ENCODE measurements at regions not wholly inside any gene's neighbourhood (a gene's known extent, or its start where the extent isn't known, plus 50 kb on each side); places are given as distances from the start of the nearest gene placed in this dataset.

GRCh38 chr3:177995381-177996085, 540.7 kb upstream of the KCNMB2 start:
- TF ChIP-seq EP300 (conservative IDR thresholded peaks at IDR 0.05; ENCODE audit: poor library complexity, severe bottlenecking): no peak
- no peak for TF ChIP-seq REST (IDR thresholded peaks at IDR 0.05; ENCODE audit: borderline replicate concordance)
- TF ChIP-seq EZH2 (IDR thresholded peaks at IDR 0.05; ENCODE audit: borderline replicate concordance, insufficient read depth, low read length, poor library complexity, severe bottlenecking): no peak
- TF ChIP-seq MXI1 (conservative IDR thresholded peaks at IDR 0.05; ENCODE audit: poor library complexity, severe bottlenecking): no peak
- no peak for TF ChIP-seq SMC3 (conservative IDR thresholded peaks at IDR 0.05; ENCODE audit: poor library complexity)
- no peak for TF ChIP-seq CTCF (IDR thresholded peaks at IDR 0.05; ENCODE audit: poor library complexity, severe bottlenecking)
- TF ChIP-seq RAD21 (conservative IDR thresholded peaks at IDR 0.05): no peak
- TF ChIP-seq TAF1 (IDR thresholded peaks at IDR 0.05; ENCODE audit: low read depth): no peak
- TF ChIP-seq POLR2AphosphoS5 (IDR thresholded peaks at IDR 0.05): no peak
- no peaks in the 10 kb centered on the region for H4K20me1 ChIP-seq (ENCODE audit: insufficient read depth)
- H3K27ac ChIP-seq (ENCODE audit: low read length): no peak overlapping the region
- H3K9ac ChIP-seq (ENCODE audit: low read length): no peak overlapping the region
- H3K27me3 ChIP-seq (ENCODE audit: insufficient read depth, low read depth, low read length): no peaks in the 10 kb centered on the region
- H3K4me2 ChIP-seq (ENCODE audit: low read length): no peak overlapping the region
- H3K79me2 ChIP-seq (replicated peaks; ENCODE audit: insufficient read depth, low read length): no peaks in the 10 kb centered on the region
- H3K9me3 ChIP-seq (ENCODE audit: low read length): no peaks in the 10 kb centered on the region
- no peaks in the 10 kb centered on the region for H3K9me2 ChIP-seq (ENCODE audit: insufficient read depth, low read length)
- H2AFZ ChIP-seq (ENCODE audit: low read depth, low read length): no peak overlapping the region
- H3K4me3 ChIP-seq (ENCODE audit: low read length): no peak overlapping the region
- no peaks in the 10 kb centered on the region for H3F3A ChIP-seq (ENCODE audit: insufficient read depth, low read length, poor library complexity, severe bottlenecking)
- no peaks in the 10 kb centered on the region for H3K36me3 ChIP-seq (ENCODE audit: insufficient read depth, low read length)

- H3K27ac ChIP-seq (ENCODE audit: low read length): no peak overlapping the region
- no peaks in the 10 kb centered on the region for H3K27me3 ChIP-seq (ENCODE audit: insufficient read depth, low read depth, low read length)
- no peaks in the 10 kb centered on the region for H3K9me2 ChIP-seq (ENCODE audit: insufficient read depth, low read length)
- no peak overlapping the region for H2AFZ ChIP-seq (ENCODE audit: low read depth, low read length)
- no peaks in the 10 kb centered on the region for H3K9me3 ChIP-seq (ENCODE audit: low read length)
- TF ChIP-seq RAD21 (conservative IDR thresholded peaks at IDR 0.05) (no peak), CTCF (IDR thresholded peaks at IDR 0.05; ENCODE audit: poor library complexity, severe bottlenecking) (no peak), REST (IDR thresholded peaks at IDR 0.05; ENCODE audit: borderline replicate concordance) (no peak)
- no peaks in the 10 kb centered on the region for H3F3A ChIP-seq (ENCODE audit: insufficient read depth, low read length, poor library complexity, severe bottlenecking)
- H3K36me3 ChIP-seq (ENCODE audit: insufficient read depth, low read length): no peaks in the 10 kb centered on the region
- H3K79me2 ChIP-seq (replicated peaks; ENCODE audit: insufficient read depth, low read length): no peaks in the 10 kb centered on the region
- no peak overlapping the region for H3K4me3 ChIP-seq (ENCODE audit: low read length)
- no peaks in the 10 kb centered on the region for H4K20me1 ChIP-seq (ENCODE audit: insufficient read depth)
- H3K9ac ChIP-seq (ENCODE audit: low read length): no peak overlapping the region
- no peak overlapping the region for H3K4me2 ChIP-seq (ENCODE audit: low read length)
Observed at GRCh38 chr3:178001670-178002101, 534.5 kb upstream of the KCNMB2 start.

Data from neural cell (in vitro differentiated cells).